ENCODE measurements at regions not wholly inside any gene's neighbourhood (a gene's known extent, or its start where the extent isn't known, plus 50 kb on each side); places are given as distances from the start of the nearest gene placed in this dataset.

GRCh38 chr5:40389591-40389990 is 290.1 kb upstream of the PTGER4 start:
- no peak for TF ChIP-seq Cebpa-rat (IDR thresholded peaks at IDR 0.05)
- Histone ChIP-seq H3K9me3 (replicated peaks in 1 of 11) (no peaks in the 10 kb centered on the region), H3K9ac (no peak overlapping the region), H3K4me3 (no peak overlapping the region), H3K4me2 (peak overlapping the region in 4 of 11 experiments; percentile 7 to 77 (median 40); a peak in 3 of 22 replicates), H3K27ac (peak overlapping the region in 4 of 11 experiments; percentile 17 to 82 (median 76); a peak in 1 of 22 replicates), H3K27me3 (no peaks in the 10 kb centered on the region), H3K4me1 (peaks cover 36 to 70% (median 46%) of the 10 kb centered on the region in 10 experiments), H4K20me1 (no peaks in the 10 kb centered on the region), H3K36me3 (no peaks in the 10 kb centered on the region)

GRCh38 chr5:40386289-40386688 is 293.4 kb upstream of the PTGER4 start:
- H3K4me1 ChIP-seq = peaks cover 41 to 73% (median 55%) of the 10 kb centered on the region in 10 experiments
- H3K36me3 ChIP-seq = no peaks in the 10 kb centered on the region
- peak overlapping the region in 10 of 11 experiments; percentile 48 to 83 (median 72); a peak in 19 of 22 replicates for H3K27ac ChIP-seq
- no peak overlapping the region; a peak in 1 of 20 replicates for H3K4me3 ChIP-seq
- TF ChIP-seq Cebpa-rat (IDR thresholded peaks at IDR 0.05) = no peak
- H3K4me2 ChIP-seq = peak overlapping the region; percentile 60 to 89 (median 80)
- no peaks in the 10 kb centered on the region for H3K27me3 ChIP-seq
- peak overlapping the region in 5 of 11 experiments; percentile 35 to 67 (median 49); a peak in 10 of 22 replicates for H3K9ac ChIP-seq
- H3K9me3 ChIP-seq (replicated peaks in 1 of 11) = no peaks in the 10 kb centered on the region
- no peaks in the 10 kb centered on the region for H4K20me1 ChIP-seq

GRCh38 chr5:40385544-40385943 is 294.2 kb upstream of the PTGER4 start:
- H3K4me1 ChIP-seq = peaks cover 41 to 67% (median 55%) of the 10 kb centered on the region in 10 experiments
- no peaks in the 10 kb centered on the region for H3K27me3 ChIP-seq
- peak overlapping the region in 6 of 11 experiments; percentile 35 to 67 (median 46); a peak in 12 of 22 replicates for H3K9ac ChIP-seq
- no peaks in the 10 kb centered on the region for H3K36me3 ChIP-seq
- peak overlapping the region; percentile 25 to 83 (median 67); a peak in 21 of 22 replicates for H3K27ac ChIP-seq
- H3K4me3 ChIP-seq = no peak overlapping the region
- no peaks in the 10 kb centered on the region for H4K20me1 ChIP-seq
- TF ChIP-seq Cebpa-rat (IDR thresholded peaks at IDR 0.05) = no peak
- H3K4me2 ChIP-seq = peak overlapping the region; percentile 60 to 89 (median 80)
- no peaks in the 10 kb centered on the region for H3K9me3 ChIP-seq (replicated peaks in 1 of 11)

- Histone ChIP-seq H4K20me1 (no peaks in the 10 kb centered on the region), H3K9ac (peak overlapping the region in 5 of 11 experiments; percentile 35 to 67 (median 56); a peak in 9 of 22 replicates), H3K4me1 (peaks cover 41 to 67% (median 55%) of the 10 kb centered on the region in 10 experiments), H3K9me3 (replicated peaks in 1 of 11) (peaks cover 0 to 3% (median under 1%) of the 10 kb centered on the region in 11 experiments; a peak in 6 of 22 replicates), H3K4me3 (no peak overlapping the region), H3K27me3 (no peaks in the 10 kb centered on the region), H3K36me3 (no peaks in the 10 kb centered on the region), H3K27ac (peak overlapping the region in 10 of 11 experiments; percentile 52 to 83 (median 72); a peak in 20 of 22 replicates), H3K4me2 (peak overlapping the region; percentile 60 to 89 (median 80))
- peak in 2 of 11 experiments; percentile 72 to 79; a peak in 4 of 22 replicates for TF ChIP-seq Cebpa-rat (IDR thresholded peaks at IDR 0.05)
Measured at GRCh38 chr5:40384782-40385390, 294.8 kb upstream of the PTGER4 start.

GRCh38 chr5:40383749-40384651 is 295.7 kb upstream of the PTGER4 start:
- Histone ChIP-seq H3K27me3 (no peaks in the 10 kb centered on the region), H4K20me1 (no peaks in the 10 kb centered on the region), H3K36me3 (no peaks in the 10 kb centered on the region), H3K9me3 (replicated peaks in 1 of 11) (peaks cover 0 to 8% (median 5%) of the 10 kb centered on the region in 11 experiments; a peak in 6 of 22 replicates), H3K27ac (peak overlapping the region in 9 of 11 experiments; percentile 52 to 83 (median 76); a peak in 19 of 22 replicates), H3K4me3 (no peak overlapping the region), H3K4me1 (peaks cover 43 to 68% (median 56%) of the 10 kb centered on the region in 10 experiments), H3K9ac (peak overlapping the region in 4 of 11 experiments; percentile 36 to 65 (median 56); a peak in 4 of 22 replicates), H3K4me2 (peak overlapping the region; percentile 60 to 89 (median 80); a peak in 20 of 22 replicates)
- TF ChIP-seq Cebpa-rat (IDR thresholded peaks at IDR 0.05) = no peak

GRCh38 chr5:40381676-40382363 is 297.9 kb upstream of the PTGER4 start:
- peaks cover 43 to 63% (median 49%) of the 10 kb centered on the region in 10 experiments for H3K4me1 ChIP-seq
- no peak overlapping the region for H3K9ac ChIP-seq
- H3K4me2 ChIP-seq = no peak overlapping the region
- no peaks in the 10 kb centered on the region for H3K27me3 ChIP-seq
- H3K36me3 ChIP-seq = no peaks in the 10 kb centered on the region
- H3K9me3 ChIP-seq (replicated peaks in 1 of 11) = peaks cover 0 to 8% (median 5%) of the 10 kb centered on the region in 11 experiments; a peak in 6 of 22 replicates
- no peaks in the 10 kb centered on the region for H4K20me1 ChIP-seq
- H3K27ac ChIP-seq = no peak overlapping the region
- no peak overlapping the region for H3K4me3 ChIP-seq
- TF ChIP-seq Cebpa-rat (IDR thresholded peaks at IDR 0.05) = no peak

GRCh38 chr5:40381016-40381415 is 298.7 kb upstream of the PTGER4 start:
- H3K36me3 ChIP-seq = no peaks in the 10 kb centered on the region
- TF ChIP-seq Cebpa-rat (IDR thresholded peaks at IDR 0.05) = no peak
- no peaks in the 10 kb centered on the region for H3K27me3 ChIP-seq
- H3K27ac ChIP-seq = no peak overlapping the region
- H3K4me2 ChIP-seq = no peak overlapping the region
- H3K9ac ChIP-seq = no peak overlapping the region
- H3K4me1 ChIP-seq = peaks cover 35 to 62% (median 42%) of the 10 kb centered on the region in 10 experiments
- H3K9me3 ChIP-seq (replicated peaks in 1 of 11) = peaks cover 0 to 8% (median 5%) of the 10 kb centered on the region in 11 experiments; a peak in 6 of 22 replicates
- H3K4me3 ChIP-seq = no peak overlapping the region
- no peaks in the 10 kb centered on the region for H4K20me1 ChIP-seq

- Histone ChIP-seq H3K9me3 (replicated peaks in 1 of 11) (peaks cover 0 to 15% (median 5%) of the 10 kb centered on the region in 11 experiments; a peak in 6 of 22 replicates), H3K36me3 (no peaks in the 10 kb centered on the region), H3K9ac (peak overlapping the region in 7 of 11 experiments; percentile 6 to 52 (median 28); a peak in 10 of 22 replicates), H4K20me1 (no peaks in the 10 kb centered on the region), H3K27ac (peak overlapping the region; percentile 9 to 72 (median 63); a peak in 18 of 22 replicates), H3K4me1 (peaks cover 16 to 52% (median 20%) of the 10 kb centered on the region in 10 experiments), H3K4me2 (peak overlapping the region; percentile 48 to 75 (median 60)), H3K27me3 (no peaks in the 10 kb centered on the region), H3K4me3 (no peak overlapping the region)
- TF ChIP-seq Cebpa-rat (IDR thresholded peaks at IDR 0.05) = no peak
Measured at GRCh38 chr5:40378396-40379177, 301.1 kb upstream of the PTGER4 start.

Measured in BLaER1 treated with 17β-estradiol and CSF1 and Interleukin-3, amounts not matched to agents 10 nM and 100 nM (cell line).